ENCODE measurements at regions not wholly inside any gene's neighbourhood (a gene's known extent, or its start where the extent isn't known, plus 50 kb on each side); places are given as distances from the start of the nearest gene placed in this dataset.

DNA sequence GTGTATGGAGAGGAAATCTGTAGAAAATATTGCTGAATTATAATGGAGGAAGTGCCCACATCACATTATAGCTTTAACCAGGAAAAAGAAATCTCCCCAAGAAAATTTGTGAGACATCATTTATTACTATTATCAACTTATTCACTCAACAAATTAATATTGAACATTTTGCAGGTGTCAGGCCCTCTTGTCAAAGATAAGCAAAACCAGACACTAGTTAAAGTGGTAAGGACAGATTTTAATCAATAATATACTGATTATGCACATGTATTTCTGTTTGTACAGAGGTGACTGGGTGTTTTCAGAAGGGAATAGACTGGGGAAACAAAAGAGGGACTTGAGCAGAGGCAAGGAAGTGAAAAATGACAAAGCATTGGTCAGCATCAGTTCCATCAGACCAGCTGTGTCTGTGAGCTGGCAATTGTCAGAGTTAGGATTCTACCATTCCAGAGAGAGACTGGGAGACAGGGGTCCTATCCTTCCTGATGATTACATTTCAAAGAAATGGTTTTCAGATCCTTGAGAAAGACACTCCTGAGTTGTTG lies 519.2 kb downstream of the UTRN start:
- Mint-ChIP-seq H3K36me3 (peaks cover 43% of the 10 kb centered on the region), H3K9me3 (no peaks in the 10 kb centered on the region), H3K4me1 (peaks cover 0 to 16% (median 5%) of the 10 kb centered on the region in 4 donors), H3K27me3 (no peaks in the 10 kb centered on the region), H3K27ac (no peak overlapping the region), H3K4me3 (no peak overlapping the region)
- ATAC-seq (ENCODE audit: low read depth in 2 of 2), result no peak
- no peaks in the 10 kb centered on the region for H3K27me3 ChIP-seq (ENCODE audit: control insufficient read depth, insufficient read depth, low read length)
- DNase-seq, result no peak
- no peak overlapping the region for H3K27ac ChIP-seq (ENCODE audit: insufficient read depth, low read length, poor library complexity, severe bottlenecking)
- no peaks in the 10 kb centered on the region for H3K4me1 ChIP-seq (ENCODE audit: control insufficient read depth, insufficient read depth, low read length, poor library complexity, severe bottlenecking)
- no peaks in the 10 kb centered on the region for H3K9me3 ChIP-seq (ENCODE audit: control insufficient read depth in 2 of 2, low read length in 2 of 2)
- no peak overlapping the region for H3K4me3 ChIP-seq (ENCODE audit: low read depth, low read length)
- H3K36me3 ChIP-seq (ENCODE audit: control insufficient read depth, insufficient read depth, low read length), result peaks cover 37% of the 10 kb centered on the region

DNA sequence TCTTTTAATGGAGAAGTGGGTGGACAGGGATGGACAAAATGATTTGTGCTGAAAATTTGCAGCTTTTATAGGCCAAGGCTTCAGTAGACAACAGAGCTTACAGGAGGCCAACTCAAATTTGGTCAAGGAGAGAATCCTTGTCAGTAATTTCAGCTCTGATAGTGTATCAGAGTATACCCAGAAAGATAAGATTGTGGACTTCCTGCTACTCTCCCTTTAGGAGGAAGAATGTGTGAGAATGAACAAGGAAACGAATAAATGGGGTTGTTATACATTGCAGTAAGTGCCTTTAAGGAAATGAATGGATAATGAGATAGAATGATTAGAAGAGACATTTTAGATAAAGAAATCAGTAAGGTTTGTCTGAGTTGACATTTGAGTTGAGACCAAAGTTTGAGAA lies 519.9 kb downstream of the UTRN start:
- no peak for ATAC-seq (ENCODE audit: low read depth in 2 of 2)
- DNase-seq, result no peak
- Histone ChIP-seq H3K4me3 (ENCODE audit: low read depth, low read length) (no peak overlapping the region), H3K27me3 (ENCODE audit: control insufficient read depth, insufficient read depth, low read length) (no peaks in the 10 kb centered on the region), H3K9me3 (ENCODE audit: control insufficient read depth in 2 of 2, low read length in 2 of 2) (no peaks in the 10 kb centered on the region), H3K27ac (ENCODE audit: insufficient read depth, low read length, poor library complexity, severe bottlenecking) (no peak overlapping the region), H3K36me3 (ENCODE audit: control insufficient read depth, insufficient read depth, low read length) (peaks cover 39% of the 10 kb centered on the region), H3K4me1 (ENCODE audit: control insufficient read depth, insufficient read depth, low read length, poor library complexity, severe bottlenecking) (no peaks in the 10 kb centered on the region)
- Mint-ChIP-seq H3K27ac (peak overlapping the region in 2 of 3 donors; percentile 42 to 76), H3K36me3 (peaks cover 43% of the 10 kb centered on the region), H3K9me3 (no peaks in the 10 kb centered on the region), H3K4me3 (no peak overlapping the region), H3K27me3 (no peaks in the 10 kb centered on the region), H3K4me1 (peaks cover 0 to 16% (median 2%) of the 10 kb centered on the region in 4 donors)

DNA sequence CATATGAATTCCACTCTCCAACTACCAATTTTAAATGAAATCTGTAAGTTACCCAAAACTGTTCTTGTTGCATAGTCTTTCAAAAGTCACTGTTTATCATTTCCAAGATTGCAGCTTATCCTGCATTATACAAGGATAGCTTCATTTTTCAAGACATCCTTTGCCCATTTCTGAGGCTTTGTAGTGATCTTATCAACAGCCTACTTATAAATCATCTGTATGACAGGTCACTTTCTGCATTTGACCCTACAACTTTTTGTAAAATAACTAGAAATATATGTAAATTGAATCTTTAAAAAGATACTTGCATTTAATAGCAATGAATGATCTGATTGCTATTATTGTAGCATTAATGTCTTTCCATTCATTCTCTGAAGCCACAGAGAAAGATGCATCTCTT lies 521.1 kb downstream of the UTRN start:
- Histone ChIP-seq H3K4me3 (ENCODE audit: low read depth, low read length) (no peak overlapping the region), H3K9me3 (ENCODE audit: control insufficient read depth in 2 of 2, low read length in 2 of 2) (no peaks in the 10 kb centered on the region), H3K27ac (ENCODE audit: insufficient read depth, low read length, poor library complexity, severe bottlenecking) (no peak overlapping the region), H3K4me1 (ENCODE audit: control insufficient read depth, insufficient read depth, low read length, poor library complexity, severe bottlenecking) (no peaks in the 10 kb centered on the region), H3K36me3 (ENCODE audit: control insufficient read depth, insufficient read depth, low read length) (peaks cover 42% of the 10 kb centered on the region), H3K27me3 (ENCODE audit: control insufficient read depth, insufficient read depth, low read length) (no peaks in the 10 kb centered on the region)
- ATAC-seq (ENCODE audit: low read depth in 2 of 2) (no peak), DNase-seq (no peak)
- Mint-ChIP-seq H3K4me3 (no peak overlapping the region), H3K27me3 (no peaks in the 10 kb centered on the region), H3K4me1 (peaks cover 0 to 19% (median 3%) of the 10 kb centered on the region in 4 donors), H3K27ac (peak overlapping the region in 1 of 3 donors; percentile 34), H3K36me3 (peaks cover 43% of the 10 kb centered on the region), H3K9me3 (no peaks in the 10 kb centered on the region)

DNA sequence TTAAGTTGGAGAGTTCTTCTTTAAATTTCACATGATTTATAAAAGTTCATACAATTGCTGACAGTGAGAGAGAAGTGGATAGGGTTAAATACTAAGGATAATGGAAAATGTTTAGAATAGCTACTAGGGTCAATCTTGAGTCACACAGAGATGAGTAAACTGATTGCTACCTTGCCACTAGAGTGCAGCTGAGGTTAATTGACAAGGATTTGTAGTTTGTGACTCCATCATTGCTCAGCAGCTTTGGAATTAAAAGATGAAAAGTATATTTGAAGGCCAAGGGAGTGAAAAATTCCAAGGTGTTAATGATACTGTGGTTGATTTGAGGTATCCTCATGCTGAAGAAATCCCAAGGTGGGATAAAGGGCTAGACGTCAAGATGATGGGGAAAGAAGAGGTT lies 524.0 kb downstream of the UTRN start:
- DNase-seq (no peak), ATAC-seq (ENCODE audit: low read depth in 2 of 2) (no peak)
- no peaks in the 10 kb centered on the region for H3K27me3 Mint-ChIP-seq
- Histone ChIP-seq H3K9me3 (ENCODE audit: control insufficient read depth in 2 of 2, low read length in 2 of 2) (no peaks in the 10 kb centered on the region), H3K36me3 (ENCODE audit: control insufficient read depth, insufficient read depth, low read length) (peaks cover 42% of the 10 kb centered on the region), H3K4me1 (ENCODE audit: control insufficient read depth, insufficient read depth, low read length, poor library complexity, severe bottlenecking) (no peaks in the 10 kb centered on the region), H3K27ac (ENCODE audit: insufficient read depth, low read length, poor library complexity, severe bottlenecking) (no peak overlapping the region), H3K4me3 (ENCODE audit: low read depth, low read length) (no peak overlapping the region), H3K27me3 (ENCODE audit: control insufficient read depth, insufficient read depth, low read length) (no peaks in the 10 kb centered on the region)
- H3K4me1 Mint-ChIP-seq, result peaks cover 0 to 21% (median 2%) of the 10 kb centered on the region in 4 donors
- H3K9me3 Mint-ChIP-seq, result no peaks in the 10 kb centered on the region
- H3K4me3 Mint-ChIP-seq, result no peak overlapping the region
- peak overlapping the region in 1 of 3 donors; percentile 67 for H3K27ac Mint-ChIP-seq
- H3K36me3 Mint-ChIP-seq, result peaks cover 53% of the 10 kb centered on the region

DNA sequence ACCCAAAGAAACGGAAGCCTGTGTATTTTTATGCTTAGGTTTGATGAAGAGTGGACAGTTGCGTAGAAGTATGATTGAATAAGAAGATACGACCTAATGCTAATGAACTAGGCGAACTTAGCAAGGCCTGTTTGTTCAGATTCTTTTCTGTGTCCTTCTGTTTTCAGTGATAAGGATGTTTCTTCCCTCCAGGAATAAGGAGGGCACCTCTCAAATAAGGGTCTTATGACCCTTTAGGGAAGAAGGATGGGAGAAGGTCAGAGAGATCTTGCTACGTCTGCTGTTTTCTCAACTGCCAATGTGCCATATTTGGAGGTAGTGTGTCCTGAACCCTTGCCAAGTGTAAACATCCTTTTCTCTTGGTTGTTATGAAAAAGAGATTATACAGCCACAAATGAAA lies 524.8 kb downstream of the UTRN start:
- Mint-ChIP-seq H3K36me3 (peaks cover 56% of the 10 kb centered on the region), H3K27ac (no peak overlapping the region), H3K27me3 (no peaks in the 10 kb centered on the region), H3K4me1 (peaks cover 0 to 18% (median 2%) of the 10 kb centered on the region in 4 donors), H3K4me3 (no peak overlapping the region), H3K9me3 (no peaks in the 10 kb centered on the region)
- Histone ChIP-seq H3K9me3 (ENCODE audit: control insufficient read depth in 2 of 2, low read length in 2 of 2) (no peaks in the 10 kb centered on the region), H3K27ac (ENCODE audit: insufficient read depth, low read length, poor library complexity, severe bottlenecking) (no peak overlapping the region), H3K4me1 (ENCODE audit: control insufficient read depth, insufficient read depth, low read length, poor library complexity, severe bottlenecking) (no peaks in the 10 kb centered on the region), H3K4me3 (ENCODE audit: low read depth, low read length) (no peak overlapping the region), H3K27me3 (ENCODE audit: control insufficient read depth, insufficient read depth, low read length) (no peaks in the 10 kb centered on the region), H3K36me3 (ENCODE audit: control insufficient read depth, insufficient read depth, low read length) (peaks cover 39% of the 10 kb centered on the region)
- ATAC-seq (ENCODE audit: low read depth in 2 of 2) (no peak), DNase-seq (no peak)

DNA sequence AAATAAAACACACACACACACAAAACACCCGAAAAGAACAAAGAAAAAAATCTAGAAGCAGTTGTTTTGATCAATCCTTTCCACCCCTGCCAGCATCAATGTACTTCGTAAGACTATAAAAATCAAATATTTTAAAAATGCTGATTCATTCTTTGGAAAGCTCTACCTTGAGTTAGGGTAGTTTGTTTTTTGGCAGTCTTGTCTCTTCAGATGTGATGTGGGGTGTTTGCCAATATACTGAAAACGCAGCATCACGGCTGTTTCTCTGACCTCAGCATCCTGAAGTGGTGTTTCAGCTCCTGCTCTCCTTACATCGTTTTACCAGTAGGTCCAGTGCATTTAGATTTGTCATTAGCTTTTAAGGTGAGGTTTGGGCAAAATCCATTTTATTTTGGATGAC lies 526.0 kb downstream of the UTRN start:
- Histone ChIP-seq H3K4me3 (ENCODE audit: low read depth, low read length) (no peak overlapping the region), H3K36me3 (ENCODE audit: control insufficient read depth, insufficient read depth, low read length) (peaks cover 34% of the 10 kb centered on the region), H3K27ac (ENCODE audit: insufficient read depth, low read length, poor library complexity, severe bottlenecking) (no peak overlapping the region), H3K27me3 (ENCODE audit: control insufficient read depth, insufficient read depth, low read length) (no peaks in the 10 kb centered on the region), H3K4me1 (ENCODE audit: control insufficient read depth, insufficient read depth, low read length, poor library complexity, severe bottlenecking) (no peaks in the 10 kb centered on the region), H3K9me3 (ENCODE audit: control insufficient read depth in 2 of 2, low read length in 2 of 2) (no peaks in the 10 kb centered on the region)
- no peak overlapping the region for H3K4me3 Mint-ChIP-seq
- peaks cover 52% of the 10 kb centered on the region for H3K36me3 Mint-ChIP-seq
- H3K9me3 Mint-ChIP-seq, result no peaks in the 10 kb centered on the region
- H3K27me3 Mint-ChIP-seq, result no peaks in the 10 kb centered on the region
- peaks cover 0 to 11% (median 7%) of the 10 kb centered on the region in 4 donors for H3K4me1 Mint-ChIP-seq
- DNase-seq, result no peak
- no peak overlapping the region for H3K27ac Mint-ChIP-seq
- ATAC-seq (ENCODE audit: low read depth in 2 of 2), result no peak

DNA sequence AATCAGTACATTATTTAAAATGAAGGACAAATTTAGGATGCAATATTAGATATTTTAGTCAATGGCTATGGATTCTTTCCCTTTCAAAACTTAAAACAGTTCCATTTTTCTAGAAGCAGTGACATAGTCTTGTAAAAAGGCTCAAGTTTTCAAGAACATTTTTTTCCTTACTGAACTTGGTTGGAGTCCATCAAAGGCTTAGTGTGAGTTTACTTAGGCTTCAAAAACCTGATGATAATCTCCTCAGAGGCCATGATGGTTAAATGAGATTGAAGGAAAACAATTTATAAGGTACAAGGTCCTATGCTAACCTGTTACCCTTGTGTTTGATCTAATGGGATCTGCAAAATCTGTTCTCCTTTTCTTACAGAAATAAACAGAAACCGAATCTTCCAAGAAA lies 531.8 kb downstream of the UTRN start:
- Mint-ChIP-seq H3K4me3 (no peak overlapping the region), H3K4me1 (peaks cover 0 to 19% (median 3%) of the 10 kb centered on the region in 4 donors), H3K27ac (no peak overlapping the region), H3K36me3 (peaks cover 34% of the 10 kb centered on the region), H3K27me3 (no peaks in the 10 kb centered on the region), H3K9me3 (peaks cover 0 to 2% (median 0%) of the 10 kb centered on the region in 7 donors)
- Histone ChIP-seq H3K27me3 (ENCODE audit: control insufficient read depth, insufficient read depth, low read length) (no peaks in the 10 kb centered on the region), H3K36me3 (ENCODE audit: control insufficient read depth, insufficient read depth, low read length) (peaks cover 24% of the 10 kb centered on the region), H3K4me3 (ENCODE audit: low read depth, low read length) (no peak overlapping the region), H3K4me1 (ENCODE audit: control insufficient read depth, insufficient read depth, low read length, poor library complexity, severe bottlenecking) (no peaks in the 10 kb centered on the region), H3K9me3 (ENCODE audit: control insufficient read depth in 2 of 2, low read length in 2 of 2) (no peaks in the 10 kb centered on the region), H3K27ac (ENCODE audit: insufficient read depth, low read length, poor library complexity, severe bottlenecking) (no peak overlapping the region)
- DNase-seq (no peak), ATAC-seq (ENCODE audit: low read depth in 2 of 2) (no peak)

DNA sequence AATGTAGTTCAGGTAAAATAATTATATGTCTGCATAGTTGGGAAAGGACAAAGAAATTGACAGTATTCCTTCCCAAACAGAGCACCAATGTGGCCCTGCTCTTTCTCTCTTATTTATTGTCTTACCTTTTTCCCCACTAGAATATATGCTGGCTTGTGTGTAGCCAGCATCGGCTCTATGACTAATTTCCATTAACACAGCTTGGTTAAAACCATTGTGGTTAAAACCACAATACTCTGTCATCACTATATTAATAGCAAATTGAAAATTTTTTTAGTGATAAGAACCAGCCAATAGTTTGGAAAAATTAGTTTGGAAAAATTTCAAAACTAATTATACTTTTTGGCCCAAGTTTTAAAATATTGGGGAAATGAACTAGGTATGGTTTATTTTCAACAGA lies 535.1 kb downstream of the UTRN start:
- H3K36me3 Mint-ChIP-seq, result peaks cover 12% of the 10 kb centered on the region
- ATAC-seq (ENCODE audit: low read depth in 2 of 2) (no peak), DNase-seq (no peak)
- Histone ChIP-seq H3K27me3 (ENCODE audit: control insufficient read depth, insufficient read depth, low read length) (no peaks in the 10 kb centered on the region), H3K4me1 (ENCODE audit: control insufficient read depth, insufficient read depth, low read length, poor library complexity, severe bottlenecking) (no peaks in the 10 kb centered on the region), H3K4me3 (ENCODE audit: low read depth, low read length) (no peak overlapping the region), H3K9me3 (ENCODE audit: control insufficient read depth in 2 of 2, low read length in 2 of 2) (no peaks in the 10 kb centered on the region), H3K36me3 (ENCODE audit: control insufficient read depth, insufficient read depth, low read length) (peaks cover 25% of the 10 kb centered on the region), H3K27ac (ENCODE audit: insufficient read depth, low read length, poor library complexity, severe bottlenecking) (no peak overlapping the region)
- peaks cover 0 to 2% (median 0%) of the 10 kb centered on the region in 7 donors for H3K9me3 Mint-ChIP-seq
- no peaks in the 10 kb centered on the region for H3K27me3 Mint-ChIP-seq
- H3K27ac Mint-ChIP-seq, result no peak overlapping the region
- peaks cover 0 to 16% (median under 1%) of the 10 kb centered on the region in 4 donors for H3K4me1 Mint-ChIP-seq
- H3K4me3 Mint-ChIP-seq, result no peak overlapping the region
